B cell (primary cell): ENCODE measurements at regions not wholly inside any gene's neighbourhood (a gene's known extent, or its start where the extent isn't known, plus 50 kb on each side); places are given as distances from the start of the nearest gene placed in this dataset.

Source experiments
- ATAC-seq: fragments of 200-7000 bp; cut with Tn5 transposase; one replicate; pipeline ENCODE4 v1.10.0; 2021; ENCODE audit warnings: low read depth, mild to moderate bottlenecking, moderate number of reproducible peaks, moderate library complexity
- CTCF ChIA-PET: fragments of 350-600 bp; sonication (Branson Sonifier 250); formaldehyde crosslinking; loops from one replicate; lab custom pipeline; 2021; ENCODE audit warnings: antibody characterized with exemption, inconsistent platforms; lab: Charles Lee
- POLR2A ChIA-PET: fragments of 350-600 bp; sonication (Branson Sonifier 250); formaldehyde crosslinking; loops from one replicate; lab custom pipeline; 2021; ENCODE audit warnings: antibody characterized with exemption; lab: Charles Lee
- DNase-seq: peaks from one replicate; pipeline ENCODE4 v3.0.0; 2013
- H2AFZ ChIP-seq: 2 replicates; pipeline ENCODE4 v1.6.1; 2012; ENCODE audit warnings: mild to moderate bottlenecking, low read depth, low read length; ENCODE audit not compliant: insufficient read depth, poor library complexity, severe bottlenecking
- H3K27ac ChIP-seq, 2 donors: 1 replicate in 1 of 2; 2 replicates in 1 of 2; pipeline ENCODE4 v1.5.1; 2012 to 2013; ENCODE audit warnings: low read length in 2 of 2, mild to moderate bottlenecking in 2 of 2, moderate library complexity in 1 of 2
- H3K27me3 ChIP-seq, 4 experiments: fragments of 200-600 bp in 1 of 4; sonication (generic) in 1 of 4; replicated peaks in 1 of 4; 1 replicate in 2 of 4; 2 replicates in 2 of 4; pipeline versions ENCODE4 v1.6.1 to v1.7.0; 2013 to 2016; ENCODE audit warnings: low read length in 3 of 4, mild to moderate bottlenecking in 2 of 4, mixed read lengths in 1 of 4, moderate library complexity in 1 of 4; ENCODE audit not compliant: insufficient read depth in 4 of 4, control insufficient read depth in 3 of 4; ENCODE audit errors: control extremely low read depth in 1 of 4
- H3K36me3 ChIP-seq, 2 experiments: replicated peaks in 1 of 2; 1 replicate in 1 of 2; 2 replicates in 1 of 2; pipeline versions ENCODE4 v1.6.1 to v1.7.1; 2013; ENCODE audit warnings: low read length in 1 of 2; ENCODE audit not compliant: insufficient read depth in 2 of 2, control insufficient read depth in 1 of 2; ENCODE audit errors: control extremely low read depth in 1 of 2, extremely low read depth in 1 of 2
- H3K4me1 ChIP-seq, 2 donors: fragments of 200-600 bp in 1 of 2; sonication (generic) in 1 of 2; 1 replicate in 1 of 2; 2 replicates in 1 of 2; pipeline versions ENCODE4 v1.5.1 to v1.6.1; 2013 to 2017; ENCODE audit warnings: low read length in 2 of 2; ENCODE audit not compliant: control insufficient read depth in 2 of 2, insufficient read depth in 2 of 2
- H3K4me2 ChIP-seq: replicated peaks from 2 replicates; pipeline ENCODE3; 2012; ENCODE audit warnings: mild to moderate bottlenecking, low read depth, low read length; ENCODE audit not compliant: poor library complexity, severe bottlenecking
- H3K4me3 ChIP-seq, 5 experiments: fragments of 200-600 bp in 1 of 5; sonication (generic) in 1 of 5; 1 replicate in 3 of 5; 2 replicates in 2 of 5; pipeline versions ENCODE4 v1.5.1 to v1.7.0; 2011 to 2016; ENCODE audit warnings: low read length in 4 of 5, mild to moderate bottlenecking in 4 of 5, low read depth in 2 of 5, control low read depth in 1 of 5, moderate library complexity in 1 of 5; ENCODE audit not compliant: insufficient read depth in 1 of 5; ENCODE audit errors: control extremely low read depth in 1 of 5, extremely low read depth in 1 of 5
- H3K79me2 ChIP-seq: fragments of 200-600 bp; sonication (generic); one replicate; pipeline ENCODE4 v1.6.0; 2016; ENCODE audit warnings: low read length; ENCODE audit not compliant: control insufficient read depth, insufficient read depth
- H3K9ac ChIP-seq: fragments of 200-600 bp; sonication (generic); 2 replicates; pipeline ENCODE4 v1.6.1; 2017; ENCODE audit warnings: mild to moderate bottlenecking, low read length, moderate library complexity
- H3K9me3 ChIP-seq, 3 donors: one replicate each; pipeline versions ENCODE4 v1.6.1 to v1.7.1; 2013; ENCODE audit warnings: low read length in 2 of 3; ENCODE audit not compliant: control insufficient read depth in 2 of 3, insufficient read depth in 1 of 3; ENCODE audit errors: control extremely low read depth in 1 of 3
- H4K20me1 ChIP-seq: 2 replicates; pipeline ENCODE4 v1.6.0; 2012; ENCODE audit warnings: mild to moderate bottlenecking, low read length; ENCODE audit not compliant: insufficient read depth, control insufficient read depth, poor library complexity, severe bottlenecking
- H3K27ac Mint-ChIP-seq: one replicate; pipeline ENCODE4 v1.8.0; 2021; ENCODE audit warnings: mixed read lengths
- H3K27me3 Mint-ChIP-seq: one replicate; pipeline ENCODE4 v1.8.0; 2021; ENCODE audit warnings: mixed read lengths
- H3K4me1 Mint-ChIP-seq: one replicate; pipeline ENCODE4 v1.8.0; 2021; ENCODE audit warnings: mixed read lengths
- H3K4me3 Mint-ChIP-seq: one replicate; pipeline ENCODE4 v1.8.0; 2021; ENCODE audit warnings: mixed read lengths
- H3K9me3 Mint-ChIP-seq: one replicate; pipeline ENCODE4 v1.8.0; 2022; ENCODE audit warnings: mixed read lengths; ENCODE audit not compliant: insufficient read depth
- EZH2 ChIP-seq: IDR thresholded peaks from 2 replicates; pipeline ENCODE4 v1.6.1; 2012; ENCODE audit warnings: borderline replicate concordance, low read depth, mild to moderate bottlenecking, moderate library complexity, low read length; ENCODE audit not compliant: insufficient read depth, poor library complexity, severe bottlenecking
- WGBS: methylation state at CpG from one replicate; pipeline ENCODE4 v1.1.5; 2013; ENCODE audit warnings: missing lambda C conversion rate; ENCODE audit not compliant: insufficient coverage; 5-methylcytosine and 5-hydroxymethylcytosine counted together
- intact Hi-C: fragments of 100-400 bp; cut with micrococcal nuclease; formaldehyde crosslinking; loops from one replicate; pipeline ENCODE4 v1.10.0; 2022
- TF ChIP-seq, protein P1 (sequence below): fragments of 200-600 bp; IDR thresholded peaks from one replicate; pipeline ENCODE4 v1.8.0; 2022; ENCODE audit warnings: antibody characterized with exemption, mild to moderate bottlenecking

DNA sequence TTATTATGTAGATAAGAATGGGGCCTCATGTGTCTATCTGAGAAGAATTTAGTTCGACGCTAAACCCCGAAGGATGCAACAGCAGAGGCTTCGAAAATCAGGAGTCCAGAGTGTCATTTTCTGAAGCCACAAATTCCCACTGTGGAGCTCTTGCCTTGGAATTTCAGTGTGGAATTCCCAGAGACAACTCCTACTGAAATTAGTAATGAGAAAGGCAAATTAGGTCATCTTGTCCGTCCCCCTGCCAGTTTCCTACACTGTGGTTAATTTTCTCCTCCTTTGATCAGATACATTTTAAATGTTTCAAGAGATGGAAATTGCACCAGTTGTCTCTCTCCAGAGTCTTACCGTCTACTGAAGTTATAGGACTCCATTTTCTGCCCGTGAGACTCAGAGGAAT lies 633.6 kb downstream of the BNC2 start:
- H3K4me3 Mint-ChIP-seq, result no peak overlapping the region
- H3K27ac Mint-ChIP-seq, result no peak overlapping the region
- H3K27me3 ChIP-seq, result no peaks in the 10 kb centered on the region
- H3K27me3 Mint-ChIP-seq, result no peaks in the 10 kb centered on the region
- no peak overlapping the region for H3K4me3 ChIP-seq
- H3K4me1 ChIP-seq, result no peaks in the 10 kb centered on the region
- H3K9me3 ChIP-seq, result peaks cover 0 to 24% (median 0%) of the 10 kb centered on the region in 3 donors
- no peaks in the 10 kb centered on the region for H3K9me3 Mint-ChIP-seq
- no peak overlapping the region for H3K27ac ChIP-seq
- H3K4me2 ChIP-seq, result no peak overlapping the region
- 100% methylated on average over 3 of the region's 7 CpGs for WGBS
- H4K20me1 ChIP-seq, result no peaks in the 10 kb centered on the region
- intact Hi-C loops, result no loop called here
- H3K4me1 Mint-ChIP-seq, result no peaks in the 10 kb centered on the region
- POLR2A ChIA-PET, result no interaction called here
- no peak overlapping the region for H3K9ac ChIP-seq
- no peak for ATAC-seq
- no peak overlapping the region for H2AFZ ChIP-seq
- CTCF ChIA-PET, result no interaction called here
- H3K36me3 ChIP-seq, result no peaks in the 10 kb centered on the region
- TF ChIP-seq, protein P1, sequence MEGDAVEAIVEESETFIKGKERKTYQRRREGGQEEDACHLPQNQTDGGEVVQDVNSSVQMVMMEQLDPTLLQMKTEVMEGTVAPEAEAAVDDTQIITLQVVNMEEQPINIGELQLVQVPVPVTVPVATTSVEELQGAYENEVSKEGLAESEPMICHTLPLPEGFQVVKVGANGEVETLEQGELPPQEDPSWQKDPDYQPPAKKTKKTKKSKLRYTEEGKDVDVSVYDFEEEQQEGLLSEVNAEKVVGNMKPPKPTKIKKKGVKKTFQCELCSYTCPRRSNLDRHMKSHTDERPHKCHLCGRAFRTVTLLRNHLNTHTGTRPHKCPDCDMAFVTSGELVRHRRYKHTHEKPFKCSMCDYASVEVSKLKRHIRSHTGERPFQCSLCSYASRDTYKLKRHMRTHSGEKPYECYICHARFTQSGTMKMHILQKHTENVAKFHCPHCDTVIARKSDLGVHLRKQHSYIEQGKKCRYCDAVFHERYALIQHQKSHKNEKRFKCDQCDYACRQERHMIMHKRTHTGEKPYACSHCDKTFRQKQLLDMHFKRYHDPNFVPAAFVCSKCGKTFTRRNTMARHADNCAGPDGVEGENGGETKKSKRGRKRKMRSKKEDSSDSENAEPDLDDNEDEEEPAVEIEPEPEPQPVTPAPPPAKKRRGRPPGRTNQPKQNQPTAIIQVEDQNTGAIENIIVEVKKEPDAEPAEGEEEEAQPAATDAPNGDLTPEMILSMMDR, result no peak
- no peak for TF ChIP-seq EZH2
- no peak for DNase-seq
- H3K79me2 ChIP-seq, result no peaks in the 10 kb centered on the region

DNA sequence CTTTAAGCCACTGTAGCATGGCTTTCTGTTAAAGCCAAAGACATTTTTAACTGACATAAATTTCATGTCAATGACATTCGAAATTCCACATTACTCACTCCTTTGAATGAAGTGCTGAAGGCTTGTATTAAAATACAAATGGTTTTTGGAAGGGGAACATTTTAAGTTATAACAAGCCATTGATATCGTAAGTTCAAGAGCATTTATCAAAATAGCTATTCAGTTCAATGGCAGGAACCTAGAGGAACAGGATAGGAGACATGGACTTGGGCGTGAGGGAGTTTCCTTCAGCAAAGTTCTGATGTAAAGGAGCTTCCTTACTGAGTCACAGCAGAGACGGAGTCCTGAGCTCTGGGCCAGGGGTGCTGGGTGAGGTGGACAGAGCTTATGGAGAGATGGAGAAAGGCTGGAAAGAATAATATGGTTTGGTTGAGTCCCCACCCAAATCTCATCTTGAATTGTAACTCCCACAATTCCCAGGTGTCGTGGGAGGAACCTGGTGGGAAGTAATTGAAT lies 631.8 kb downstream of the BNC2 start:
- Histone ChIP-seq H3K4me1 (no peaks in the 10 kb centered on the region), H2AFZ (no peak overlapping the region), H3K4me3 (no peak overlapping the region), H3K9ac (no peak overlapping the region), H3K27me3 (no peaks in the 10 kb centered on the region), H4K20me1 (no peaks in the 10 kb centered on the region), H3K27ac (no peak overlapping the region), H3K79me2 (no peaks in the 10 kb centered on the region), H3K4me2 (no peak overlapping the region), H3K36me3 (no peaks in the 10 kb centered on the region), H3K9me3 (peaks cover 0 to 14% (median 0%) of the 10 kb centered on the region in 3 donors)
- ChIA-PET CTCF (no interaction called here), POLR2A (no interaction called here)
- ATAC-seq (no peak), DNase-seq (no peak)
- WGBS, result 92% methylated on average over 2 of the region's 5 CpGs
- intact Hi-C loops, result no loop called here
- no peak overlapping the region for H3K4me3 Mint-ChIP-seq
- TF ChIP-seq, protein P1, result no peak
- no peak for TF ChIP-seq EZH2
- H3K4me1 Mint-ChIP-seq, result no peaks in the 10 kb centered on the region
- no peaks in the 10 kb centered on the region for H3K9me3 Mint-ChIP-seq
- H3K27me3 Mint-ChIP-seq, result no peaks in the 10 kb centered on the region
- H3K27ac Mint-ChIP-seq, result no peak overlapping the region
